GF-D8 (cell line): ENCODE measurements at regions not wholly inside any gene's neighbourhood (a gene's known extent, or its start where the extent isn't known, plus 50 kb on each side); places are given as distances from the start of the nearest gene placed in this dataset.
"Not testable (repeated sequence)": the region's sequence is repeated elsewhere in the genome, so short reads cannot be mapped to it uniquely, and the experiment has no call there.

Source experiments
- DNase-seq: peaks from one replicate; lab custom pipeline; 2025; lab: John Stamatoyannopoulos, UW

GRCh38 chr1:221881805-221882581 lies 140.1 kb upstream of the DUSP10 start:
- no peak for DNase-seq

DNA sequence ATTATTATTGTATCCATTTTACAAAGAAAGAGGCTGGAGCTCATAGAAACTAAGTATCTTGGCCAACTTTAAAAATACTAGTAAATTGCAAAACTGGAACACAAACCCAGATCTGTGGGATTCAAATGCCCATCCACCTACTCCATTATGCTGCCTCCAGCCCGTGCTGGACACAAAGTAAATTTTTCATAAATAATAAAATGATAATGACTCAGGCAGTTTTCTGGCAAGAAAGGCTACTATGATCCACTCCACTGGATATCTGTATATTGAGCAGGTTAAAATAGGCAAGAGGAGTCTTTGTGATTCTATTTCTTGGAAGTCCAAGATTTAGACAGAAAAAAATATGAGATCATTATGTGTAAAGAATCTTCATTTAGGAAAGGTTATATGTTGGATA lies 138.3 kb upstream of the DUSP10 start:
- DNase-seq: no peak

DNA sequence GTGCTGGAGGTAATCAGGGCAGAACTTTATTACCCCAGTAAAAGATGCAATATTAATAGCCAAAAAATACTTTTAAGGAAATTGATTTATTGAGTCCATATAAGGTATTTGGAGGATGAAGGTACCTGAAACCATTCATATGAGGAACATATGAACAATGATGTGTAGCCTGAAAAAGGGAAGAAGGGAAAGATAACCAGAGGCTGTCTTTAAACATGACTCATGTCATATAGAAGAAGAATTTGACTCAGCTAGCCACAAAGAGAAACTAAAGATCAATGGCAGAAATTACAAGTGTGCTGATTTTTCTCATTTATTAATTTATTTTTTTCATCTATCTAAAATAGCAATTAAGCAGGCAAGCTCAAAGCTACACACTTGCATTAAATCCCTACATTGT lies 136.2 kb upstream of the DUSP10 start:
- DNase-seq: no peak

- DNase-seq: no peak
Measured at GRCh38 chr1:221877311-221877710, 135.4 kb upstream of the DUSP10 start.

DNA sequence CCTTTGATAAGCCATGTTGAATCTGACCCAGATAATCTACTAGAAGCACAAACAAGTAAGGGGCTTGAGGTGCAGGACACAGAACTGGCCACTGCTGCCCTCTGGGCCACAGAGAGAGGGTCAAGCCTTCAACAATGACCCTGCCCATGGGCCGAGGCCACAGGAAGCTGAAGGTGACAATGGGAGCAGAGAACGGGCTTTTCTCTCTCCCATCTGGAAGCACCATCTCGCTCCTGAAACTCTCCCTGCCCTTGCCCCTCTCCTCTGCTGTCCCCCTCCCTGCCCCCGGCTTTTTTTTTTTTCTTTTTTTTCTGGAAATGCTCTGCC lies 133.1 kb upstream of the DUSP10 start:
- no peak for DNase-seq

DNA sequence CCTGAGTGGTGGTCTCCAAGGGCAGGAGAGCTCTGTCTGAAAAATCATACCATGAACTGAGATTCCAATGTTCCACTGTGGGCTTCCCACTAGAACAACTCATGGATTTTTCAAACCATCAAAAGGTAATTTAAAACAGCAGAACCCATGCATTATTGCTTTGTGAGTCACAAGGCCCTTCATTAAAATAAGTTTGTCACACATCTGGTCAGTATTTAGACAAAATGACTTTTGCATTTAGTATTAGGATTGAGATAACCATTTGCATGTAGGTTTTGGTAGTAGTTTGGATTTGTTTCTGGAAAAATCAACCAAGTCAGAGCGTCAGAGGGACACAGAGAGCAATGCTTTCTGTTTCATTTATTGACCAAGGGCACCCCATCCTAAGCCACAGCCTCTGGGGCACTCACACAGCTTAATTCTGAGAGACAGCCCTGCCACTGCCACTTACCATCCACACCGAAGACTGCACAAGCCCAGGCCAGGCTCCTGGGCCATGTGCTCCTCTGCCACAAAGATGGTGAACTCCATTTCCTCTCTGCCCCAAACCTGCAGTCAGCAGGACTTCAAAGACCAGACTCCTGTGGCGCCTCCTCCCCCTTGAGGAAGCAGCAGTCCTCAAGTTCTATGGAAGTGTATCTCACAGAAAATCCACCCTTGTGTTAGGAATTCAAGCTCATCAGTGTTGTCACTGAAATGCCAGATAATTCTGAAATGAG lies 132.6 kb upstream of the DUSP10 start:
- DNase-seq: no peak

DNA sequence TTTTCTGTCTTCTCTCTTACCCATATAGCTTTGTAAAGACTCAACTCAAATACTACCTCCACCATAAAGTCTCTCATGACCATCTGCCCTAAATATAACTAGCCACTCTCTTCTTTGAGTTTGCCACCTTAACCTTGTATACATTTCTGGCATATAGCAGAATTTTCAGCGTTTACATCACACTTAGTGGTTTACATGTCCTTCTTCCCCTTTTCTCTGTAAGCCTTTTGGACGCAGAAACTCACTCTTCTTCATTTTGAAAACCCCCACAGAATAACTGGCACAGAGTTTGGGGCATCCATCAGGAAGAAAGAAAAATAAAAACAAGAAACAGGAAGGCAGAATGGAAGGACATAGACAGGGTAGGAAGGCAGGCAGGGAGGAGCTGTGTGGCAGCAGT lies 131.8 kb upstream of the DUSP10 start:
- no peak for DNase-seq

- no peak for DNase-seq
Measured at GRCh38 chr1:221871056-221871455, 129.2 kb upstream of the DUSP10 start.

- DNase-seq: no peak
Measured at GRCh38 chr1:221869779-221870178, 127.9 kb upstream of the DUSP10 start.

- no peak for DNase-seq
Measured at GRCh38 chr1:221868593-221869303, 126.9 kb upstream of the DUSP10 start.

GRCh38 chr1:221867003-221867402 lies 125.1 kb upstream of the DUSP10 start:
- DNase-seq: no peak

DNA sequence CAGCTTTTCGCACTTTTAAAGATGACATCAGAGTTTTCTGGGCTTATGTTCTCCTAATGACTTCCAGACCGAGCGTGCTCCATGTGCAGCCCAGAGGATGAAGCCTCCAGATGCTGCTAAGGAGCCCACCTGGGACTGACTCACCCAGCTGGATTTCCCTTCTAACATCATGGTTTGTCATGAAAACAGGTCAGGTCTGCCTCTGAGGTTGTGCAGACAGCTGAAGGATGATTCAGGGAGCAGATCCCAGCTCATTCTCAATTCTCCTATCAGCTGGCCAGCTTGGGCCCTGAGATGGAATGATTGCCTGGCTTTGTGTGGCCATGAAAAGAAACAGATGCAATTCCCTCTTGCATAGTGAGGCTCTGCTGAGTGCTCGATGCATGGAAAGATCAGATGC lies 123.9 kb upstream of the DUSP10 start:
- no peak for DNase-seq

DNA sequence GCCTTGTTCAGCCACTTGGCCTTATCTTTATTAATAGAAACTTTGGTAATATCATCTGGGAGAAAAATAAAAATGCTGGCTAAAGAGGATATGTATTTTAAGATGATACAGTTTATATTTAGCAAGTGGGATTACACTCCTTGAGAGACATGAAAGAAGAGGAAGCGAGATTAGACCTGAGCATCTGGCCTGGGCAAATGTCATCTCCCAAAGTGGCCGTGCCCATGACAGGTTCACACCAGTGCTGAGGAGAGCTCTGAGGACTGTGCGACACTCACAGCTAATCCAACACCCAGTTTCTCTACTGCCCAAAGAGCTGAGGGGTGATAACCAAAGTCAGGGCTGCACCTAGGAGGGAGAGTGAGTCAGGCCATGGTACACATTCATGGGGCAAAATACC lies 121.7 kb upstream of the DUSP10 start:
- no peak for DNase-seq

GRCh38 chr1:221862971-221863370 lies 121.1 kb upstream of the DUSP10 start:
- DNase-seq: no peak

DNA sequence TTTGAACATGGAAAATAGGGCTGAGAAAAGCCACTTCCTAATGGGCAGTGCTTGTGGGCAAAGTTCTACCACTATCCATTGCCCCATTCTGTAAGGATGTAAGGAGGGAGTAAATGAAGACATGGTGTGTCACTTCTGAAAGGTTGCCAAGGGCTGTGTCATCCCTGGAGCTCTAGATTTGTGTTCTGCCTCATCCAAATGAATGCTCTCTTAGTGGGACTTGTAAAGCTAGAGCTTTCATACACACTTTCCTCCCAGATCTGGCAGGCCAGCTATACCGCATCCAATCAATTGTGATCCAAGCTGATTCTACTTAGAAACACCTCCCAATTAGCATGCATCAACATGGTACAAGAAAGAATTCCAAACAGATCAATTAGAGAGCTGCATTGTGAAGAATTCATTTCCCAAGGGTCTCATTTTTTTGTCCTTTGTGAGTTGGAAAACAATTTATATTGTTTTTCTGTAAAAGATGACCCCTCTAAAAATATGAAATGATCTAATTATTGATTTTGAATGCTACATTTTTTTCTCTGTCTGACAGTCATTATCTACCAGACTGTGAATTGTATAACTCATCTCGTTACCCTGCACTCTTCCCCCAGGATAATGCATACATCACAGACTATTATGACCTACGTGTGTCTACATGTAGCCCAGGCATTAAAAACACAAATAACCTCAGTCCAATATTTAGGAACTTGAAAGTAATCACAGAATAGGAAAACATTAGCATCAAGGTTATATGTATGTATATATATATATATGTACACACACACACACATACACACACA lies 117.1 kb upstream of the DUSP10 start:
- no peak for DNase-seq

DNA sequence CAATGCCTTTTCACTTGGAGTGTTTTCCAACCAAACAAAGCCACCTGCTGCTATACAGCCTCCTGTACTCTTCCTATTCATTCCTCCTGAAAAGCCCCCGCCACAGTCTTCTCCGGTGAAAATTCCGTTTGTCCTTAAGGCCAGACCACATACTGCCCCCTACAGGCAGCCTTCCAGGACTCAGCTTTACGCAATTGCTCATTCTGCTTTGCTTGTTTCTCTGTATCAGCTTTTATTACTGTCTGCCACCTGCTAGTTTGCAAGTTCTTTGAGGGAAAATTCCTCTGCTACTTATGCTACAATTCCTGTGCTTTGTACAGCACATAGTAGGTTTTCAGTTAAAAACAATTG lies 115.2 kb upstream of the DUSP10 start:
- DNase-seq: not testable (repeated sequence)

GRCh38 chr1:221856228-221857093 lies 114.6 kb upstream of the DUSP10 start:
- no peak for DNase-seq

DNA sequence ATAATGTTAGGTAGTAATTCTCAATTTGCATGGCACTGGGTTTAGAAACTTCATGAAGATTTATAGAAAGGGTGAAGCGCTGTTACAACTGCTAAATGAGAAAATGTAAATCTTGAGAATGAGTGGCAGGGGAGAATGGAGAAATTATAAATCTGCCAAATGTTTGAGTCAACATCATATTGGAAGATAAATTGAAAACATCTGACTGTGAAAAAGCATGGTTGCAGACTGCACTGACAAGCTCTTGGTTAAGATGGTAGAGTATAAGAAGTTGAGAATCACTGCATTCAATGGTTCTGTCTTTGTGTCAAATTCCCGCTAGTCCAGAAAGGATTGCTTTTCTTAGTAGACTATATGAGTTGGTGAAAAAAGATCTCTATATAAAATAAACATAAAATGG lies 113.3 kb upstream of the DUSP10 start:
- no peak for DNase-seq

DNA sequence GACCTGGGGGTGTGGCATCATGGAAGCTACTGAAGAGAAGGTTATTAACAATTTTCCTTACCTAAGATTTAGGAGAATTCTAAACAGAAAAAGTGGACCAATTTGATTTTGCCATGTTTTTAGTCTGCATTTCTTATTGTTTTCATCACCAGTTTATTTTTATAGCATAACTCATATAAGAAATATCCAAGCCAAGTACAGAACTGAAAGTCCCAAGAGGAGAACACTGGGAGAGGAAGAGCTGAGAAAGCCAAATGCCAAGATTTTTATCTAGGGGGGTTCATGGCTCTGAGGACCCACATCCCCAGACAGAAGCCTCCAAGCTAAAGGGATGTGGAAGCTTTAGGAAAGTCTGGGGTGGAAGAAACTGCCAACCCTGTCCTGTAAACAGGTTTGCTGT lies 109.4 kb upstream of the DUSP10 start:
- no peak for DNase-seq

DNA sequence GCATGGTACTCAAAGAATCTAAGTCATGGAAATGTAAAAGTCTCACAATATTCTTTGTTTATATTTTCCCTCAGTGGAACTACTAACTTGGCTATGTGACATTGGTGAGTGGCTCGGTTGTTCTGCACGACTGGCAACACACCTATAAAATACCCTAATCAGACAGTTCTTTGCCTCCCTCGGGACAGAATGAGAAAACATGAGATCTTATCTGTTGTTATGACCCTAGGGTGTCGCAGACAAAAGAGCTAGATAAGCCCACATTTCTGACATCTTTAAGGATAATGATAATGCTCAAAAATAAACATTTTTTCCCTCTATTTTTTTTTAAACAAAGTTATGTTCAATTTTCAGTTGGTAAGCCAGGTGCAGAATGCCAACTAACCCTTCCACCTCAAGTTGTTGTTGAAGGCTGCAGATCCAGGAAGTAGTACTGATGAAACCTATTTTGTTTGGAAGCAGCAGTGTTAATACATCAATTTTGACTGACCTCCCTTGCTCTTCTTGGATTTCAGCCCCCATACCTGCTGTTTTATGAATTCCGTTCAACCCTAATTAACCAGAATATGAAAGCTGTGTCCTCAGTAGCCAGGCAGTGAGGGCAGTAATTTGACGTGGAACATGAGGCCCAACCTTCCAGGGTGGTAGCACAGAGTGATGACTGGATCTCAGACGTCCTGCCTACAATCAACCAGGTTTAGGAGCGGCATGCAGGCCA lies 108.7 kb upstream of the DUSP10 start:
- no peak for DNase-seq

DNA sequence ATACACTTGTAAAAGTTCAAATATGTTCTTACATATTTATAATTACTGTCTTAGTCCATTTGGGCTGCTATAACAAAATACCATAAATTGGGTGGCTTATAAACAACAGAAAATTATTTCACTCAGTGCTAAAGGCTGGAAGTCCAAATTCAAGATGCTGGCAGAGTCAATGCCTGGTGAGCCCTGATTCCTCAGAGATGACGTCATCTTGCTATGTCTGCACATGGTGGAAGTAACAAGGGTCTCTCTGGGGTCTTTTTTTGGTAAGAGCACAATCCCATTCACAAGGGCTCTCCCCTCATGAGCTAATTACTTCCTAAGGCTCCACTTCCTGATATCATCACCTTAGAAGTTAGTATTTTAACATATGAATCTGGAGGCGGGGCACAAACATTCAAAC lies 108.0 kb upstream of the DUSP10 start:
- no peak for DNase-seq
